GM18517 (cell line): ENCODE measurements at regions not wholly inside any gene's neighbourhood (a gene's known extent, or its start where the extent isn't known, plus 50 kb on each side); places are given as distances from the start of the nearest gene placed in this dataset.

Experiments used
- ATAC-seq: cut with Tn5 transposase; IDR thresholded peaks from one replicate; pipeline ENCODE4 v1.9.1; 2021; ENCODE audit warnings: mild to moderate bottlenecking, moderate library complexity; ENCODE audit not compliant: unreplicated experiment

- ATAC-seq = no peak
These were observed 259.4 kb upstream of the SORCS1 start for GRCh38 chr10:107423903-107424302.

- no peak for ATAC-seq
These were observed 258.2 kb upstream of the SORCS1 start for GRCh38 chr10:107422681-107423080.

- no peak for ATAC-seq
These were observed 255.7 kb upstream of the SORCS1 start for GRCh38 chr10:107420196-107420595.

GRCh38 chr10:107418085-107418806 is 253.7 kb upstream of the SORCS1 start:
- no peak for ATAC-seq

DNA sequence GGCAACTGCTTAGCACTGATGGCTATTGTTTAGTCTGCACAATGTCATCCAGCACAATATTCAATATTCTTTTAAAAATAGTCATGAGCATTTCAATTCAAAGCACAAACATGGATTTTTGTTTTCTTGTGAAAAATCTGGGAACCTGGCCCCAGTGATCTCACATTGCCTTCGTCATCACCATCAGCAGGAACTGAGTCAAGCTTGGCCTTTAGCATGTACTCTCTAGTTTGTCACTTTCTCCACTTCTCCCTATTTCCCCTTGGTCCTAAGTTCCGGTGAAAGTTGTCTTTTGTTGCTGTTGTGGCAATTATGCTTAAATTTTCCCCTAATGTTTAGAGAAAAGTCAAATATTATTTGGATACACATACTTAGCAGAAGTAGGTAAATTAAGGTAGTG is 252.9 kb upstream of the SORCS1 start:
- ATAC-seq = no peak

DNA sequence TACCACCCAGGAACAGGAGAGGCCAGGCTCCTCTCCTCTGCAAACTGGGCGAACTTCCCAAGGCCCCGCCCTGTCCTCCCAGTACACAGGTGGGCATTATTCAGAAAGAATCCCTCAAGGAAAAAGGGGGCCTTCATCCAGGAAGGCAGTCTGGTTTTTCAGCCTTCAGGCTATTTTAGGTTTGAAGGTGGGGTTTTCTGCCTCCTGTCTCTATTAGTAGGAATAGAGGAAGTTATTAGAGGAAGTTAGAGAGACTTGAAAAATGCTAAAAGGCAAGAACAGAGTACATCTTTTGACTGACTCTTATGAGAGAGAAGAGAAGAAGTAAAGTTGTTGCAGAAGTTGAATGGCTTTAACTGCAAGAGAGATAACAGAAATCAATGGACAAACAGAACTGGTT is 250.9 kb upstream of the SORCS1 start:
- peak; percentile 48 for ATAC-seq

DNA sequence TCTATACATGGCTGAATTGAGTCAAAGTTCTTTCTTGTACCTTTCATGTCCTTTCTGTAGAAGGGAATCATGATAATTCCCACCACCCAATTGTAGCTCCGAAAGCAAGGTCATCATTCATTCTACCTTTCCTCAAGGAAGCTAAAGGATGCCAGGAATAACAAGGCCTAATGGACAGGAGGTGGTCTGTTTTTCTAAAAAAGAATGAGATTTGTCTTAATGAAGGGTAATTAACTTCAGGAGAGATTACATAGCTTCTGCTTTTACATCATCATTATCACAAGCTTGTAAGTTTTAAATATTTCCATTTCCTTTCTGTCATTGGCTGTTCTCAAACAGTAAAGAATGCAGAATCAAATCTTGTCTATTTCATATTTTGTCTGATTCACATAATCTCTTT is 249.5 kb upstream of the SORCS1 start:
- ATAC-seq = no peak

- ATAC-seq = peak; percentile 55
These were observed 245.0 kb upstream of the SORCS1 start for GRCh38 chr10:107409522-107409921.

DNA sequence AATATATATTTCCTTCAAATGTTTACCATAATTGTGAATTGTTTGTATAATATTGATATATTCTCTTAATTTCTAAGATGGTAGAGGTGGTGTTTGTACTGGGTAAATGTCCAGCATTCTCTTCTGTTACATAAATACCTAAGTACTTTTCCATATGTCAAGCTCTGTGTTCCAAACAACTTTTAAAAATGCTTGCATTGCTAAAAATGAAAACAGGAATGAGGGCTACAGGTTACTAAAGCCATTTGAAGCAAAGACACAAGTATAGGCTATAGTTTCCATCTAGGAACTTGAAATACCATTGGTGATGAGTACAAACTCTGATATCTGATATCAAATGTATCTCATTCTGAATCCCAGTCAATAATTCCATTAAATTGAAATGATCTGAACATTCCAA is 233.6 kb upstream of the SORCS1 start:
- no peak for ATAC-seq

DNA sequence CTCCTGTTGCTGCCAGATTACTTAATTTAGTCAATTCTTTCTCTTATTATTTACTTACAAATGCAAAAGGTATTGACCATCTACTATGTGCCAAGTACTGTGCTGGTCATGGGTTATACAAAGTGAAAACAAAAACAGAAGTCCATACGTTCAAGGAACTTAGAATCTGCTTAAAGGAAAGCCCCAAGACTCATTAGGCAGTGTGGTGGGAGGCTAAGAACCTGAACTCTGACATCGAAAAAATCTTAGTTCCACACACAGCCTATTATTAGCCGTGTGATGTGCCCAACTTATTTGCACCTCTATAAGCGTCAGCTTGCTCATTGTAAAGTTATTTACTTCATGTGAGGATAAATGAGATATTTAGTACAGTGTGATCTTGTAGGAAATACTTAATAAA is 227.4 kb upstream of the SORCS1 start:
- ATAC-seq = no peak

- ATAC-seq = no peak
These were observed 226.1 kb upstream of the SORCS1 start for GRCh38 chr10:107390563-107390962.

- ATAC-seq = no peak
These were observed 218.9 kb upstream of the SORCS1 start for GRCh38 chr10:107383357-107383756.

DNA sequence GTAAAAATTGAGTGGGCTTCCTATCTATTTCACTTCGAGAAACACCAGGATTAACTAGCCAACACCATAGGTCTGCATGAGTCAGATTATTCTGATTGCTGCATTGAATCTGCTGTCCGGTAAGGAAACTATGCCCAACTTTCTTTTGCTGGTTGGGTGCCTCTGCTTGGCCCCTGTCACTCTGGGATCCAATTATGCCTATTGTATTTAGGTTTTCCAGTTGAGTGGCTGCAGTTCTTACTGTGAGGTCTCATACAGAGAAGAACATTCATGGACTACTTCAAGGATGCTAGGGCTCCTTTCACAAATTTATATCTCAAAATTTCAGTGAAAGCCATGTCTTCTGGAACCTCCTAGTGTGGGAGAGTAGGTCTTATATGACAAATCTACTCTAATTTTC is 215.1 kb upstream of the SORCS1 start:
- ATAC-seq = no peak

DNA sequence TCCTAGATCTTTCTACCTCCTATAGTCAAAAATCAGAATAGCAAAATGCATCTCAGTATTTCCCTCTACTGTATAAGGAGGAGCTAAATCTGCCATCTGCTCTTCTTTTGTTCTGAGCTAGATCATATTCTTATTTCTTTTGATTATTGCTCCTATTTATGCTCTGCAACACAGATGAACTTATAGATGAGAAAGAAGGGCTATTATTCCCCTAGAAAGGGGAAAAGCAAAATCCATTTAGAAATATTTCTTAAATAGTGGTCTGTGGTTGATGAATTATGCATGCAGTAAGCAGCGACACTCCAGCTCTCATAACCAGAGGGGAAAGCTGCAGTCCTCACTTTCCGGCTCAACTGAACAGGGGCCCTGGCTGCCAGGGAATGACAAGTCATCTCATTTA is 207.3 kb upstream of the SORCS1 start:
- ATAC-seq = no peak

- ATAC-seq = no peak
These were observed 200.4 kb upstream of the SORCS1 start for GRCh38 chr10:107364872-107365271.

- no peak for ATAC-seq
These were observed 197.8 kb upstream of the SORCS1 start for GRCh38 chr10:107362306-107362705.

DNA sequence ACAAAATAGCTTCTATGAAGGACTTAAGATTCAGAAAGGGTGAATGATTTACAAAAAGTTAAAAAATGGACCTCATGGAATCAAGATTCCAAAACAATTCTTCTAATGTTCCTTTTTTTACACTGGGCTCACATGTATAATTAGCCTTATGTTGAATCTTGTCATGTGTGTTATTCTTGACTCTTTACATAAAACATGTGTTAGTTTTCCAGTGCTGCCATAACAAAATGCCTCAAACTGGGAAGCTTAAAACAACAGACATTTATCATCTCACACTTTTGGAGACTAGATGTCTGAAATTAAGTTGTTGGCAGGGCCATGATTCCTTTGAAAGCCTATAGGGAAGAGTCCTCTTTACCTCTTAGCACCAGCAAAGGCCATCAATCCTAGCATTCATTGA is 192.5 kb upstream of the SORCS1 start:
- no peak for ATAC-seq

DNA sequence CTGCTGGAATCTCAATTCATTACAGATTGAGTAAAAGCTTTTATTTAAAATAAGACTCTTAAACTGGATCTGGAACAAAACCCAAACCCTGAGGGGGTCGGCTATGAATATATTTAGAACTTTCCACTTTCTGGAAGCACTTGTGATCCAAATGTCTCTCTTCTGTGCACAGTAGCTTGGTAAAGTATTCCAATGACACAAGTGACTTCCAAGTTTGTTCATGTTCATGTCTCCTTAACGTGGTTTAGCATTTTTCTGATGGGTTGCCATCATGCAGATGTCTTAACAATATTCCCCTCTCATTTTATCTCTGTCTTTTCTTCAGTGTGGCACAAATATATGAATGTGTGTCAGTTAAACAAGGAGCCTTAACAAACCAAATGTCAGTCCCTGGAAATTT is 191.9 kb upstream of the SORCS1 start:
- ATAC-seq = no peak

DNA sequence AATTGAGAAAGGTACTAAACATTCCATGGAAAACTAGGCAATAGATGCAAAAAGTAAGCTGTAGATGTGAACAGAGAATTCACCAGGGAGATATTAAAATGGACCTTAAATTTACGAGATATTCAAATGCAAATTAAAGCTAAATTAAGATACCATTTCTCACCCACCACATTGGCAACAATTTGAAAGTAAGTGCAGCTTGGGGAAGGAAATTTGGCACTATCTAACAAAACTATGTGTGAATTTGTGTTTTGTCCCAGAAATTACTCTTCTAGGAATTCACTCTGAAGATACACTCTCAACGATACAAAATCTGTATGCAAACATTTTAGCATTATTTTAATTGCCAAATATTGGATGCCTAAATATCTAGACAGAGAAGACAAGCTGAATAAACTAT is 178.2 kb upstream of the SORCS1 start:
- no peak for ATAC-seq

- ATAC-seq = no peak
These were observed 176.8 kb upstream of the SORCS1 start for GRCh38 chr10:107341281-107341680.

- no peak for ATAC-seq
These were observed 175.8 kb upstream of the SORCS1 start for GRCh38 chr10:107340326-107340725.

GRCh38 chr10:107336061-107336460 is 171.6 kb upstream of the SORCS1 start:
- ATAC-seq = no peak

DNA sequence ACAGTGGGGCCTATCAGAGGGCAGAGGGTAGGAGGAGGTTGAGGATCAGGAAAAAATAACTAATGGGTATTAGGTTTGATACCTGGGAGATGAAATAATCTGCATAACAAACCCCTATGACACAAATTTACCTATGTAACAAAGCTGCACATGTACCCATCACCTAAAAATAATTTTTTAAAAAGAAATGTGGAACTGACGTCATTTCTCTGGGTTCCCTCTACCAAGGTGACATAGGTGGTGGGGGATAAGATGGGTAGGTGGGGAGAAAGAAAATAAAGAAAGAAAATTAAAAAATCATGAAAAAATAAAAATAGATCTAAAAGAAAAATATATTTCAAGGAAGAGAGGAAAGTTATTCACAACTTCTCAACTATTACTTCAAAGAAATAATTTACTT is 153.1 kb upstream of the SORCS1 start:
- no peak for ATAC-seq
